H1 (cell line): ENCODE measurements at regions not wholly inside any gene's neighbourhood (a gene's known extent, or its start where the extent isn't known, plus 50 kb on each side); places are given as distances from the start of the nearest gene placed in this dataset.

Experiments
- CTCF ChIA-PET: fragments of 300-600 bp; sonication (Branson Sonifier 250); formaldehyde crosslinking; loops from one replicate; lab custom pipeline; 2021; ENCODE audit not compliant: partially characterized antibody; lab: Charles Lee
- POLR2A ChIA-PET: fragments of 300-600 bp; sonication (Branson Sonifier 250); formaldehyde crosslinking; loops from one replicate; lab custom pipeline; 2021; ENCODE audit warnings: inconsistent platforms; ENCODE audit not compliant: partially characterized antibody; lab: Charles Lee
- DNase-seq, 2 experiments: peaks; one replicate each; pipeline versions ENCODE4 v3.0.0 to v3.0.0-alpha.2; 2010 to 2022; ENCODE audit warnings: low spot score in 2 of 2, low read depth in 1 of 2, mixed read lengths in 1 of 2
- FAIRE-seq: peaks from 2 replicates; lab custom pipeline; 2011; peaks lifted over from hg19 to GRCh38; lab: Jason Lieb, UNC
- H2AFZ ChIP-seq: 2 replicates; pipeline ENCODE4 v1.8.1; 2012; ENCODE audit warnings: low read length, inconsistent platforms
- H2AK5ac ChIP-seq: 2 replicates; pipeline ENCODE4 v1.6.1; 2013; ENCODE audit warnings: low read depth, low read length
- H2BK120ac ChIP-seq: replicated peaks from 2 replicates; pipeline ENCODE3; 2013; ENCODE audit warnings: low read depth, low read length, inconsistent platforms
- H2BK12ac ChIP-seq: 2 replicates; pipeline ENCODE4 v1.6.1; 2013; ENCODE audit warnings: low read depth, low read length
- H2BK15ac ChIP-seq: 2 replicates; pipeline ENCODE4 v1.6.1; 2013; ENCODE audit warnings: low read length
- H2BK20ac ChIP-seq: 2 replicates; pipeline ENCODE4 v1.6.1; 2013; ENCODE audit warnings: low read length
- H2BK5ac ChIP-seq: 2 replicates; pipeline ENCODE4 v1.6.1; 2013; ENCODE audit warnings: low read depth, low read length
- H3K14ac ChIP-seq: 2 replicates; pipeline ENCODE4 v1.6.1; 2013; ENCODE audit warnings: inconsistent platforms; ENCODE audit not compliant: insufficient read length
- H3K18ac ChIP-seq: 2 replicates; pipeline ENCODE4 v1.6.1; 2013; ENCODE audit warnings: low read length; ENCODE audit errors: extremely low read depth
- H3K23ac ChIP-seq: 2 replicates; pipeline ENCODE4 v1.6.1; 2013; ENCODE audit warnings: inconsistent platforms; ENCODE audit not compliant: insufficient read length
- H3K23me2 ChIP-seq: 2 replicates; pipeline ENCODE4 v1.6.1; 2013; ENCODE audit warnings: low read depth, low read length
- H3K27ac ChIP-seq: 2 replicates; pipeline ENCODE4 v1.6.1; 2011; ENCODE audit warnings: low read depth, low read length, inconsistent platforms
- H3K27me3 ChIP-seq, 4 experiments: replicated peaks in 1 of 4; 1 replicate in 1 of 4; 2 replicates in 3 of 4; pipeline versions ENCODE4 v1.6.1 to v1.8.1; 2011 to 2013; ENCODE audit warnings: low read length in 3 of 4, mild to moderate bottlenecking in 3 of 4, inconsistent platforms in 2 of 4, mixed read lengths in 2 of 4, moderate library complexity in 1 of 4; ENCODE audit not compliant: control insufficient read depth in 3 of 4, insufficient read depth in 3 of 4; ENCODE audit errors: extremely low read depth in 1 of 4
- H3K36me3 ChIP-seq, 4 experiments: 2 replicates each; pipeline versions ENCODE4 v1.6.1 to v1.8.1; 2011 to 2013; ENCODE audit warnings: mild to moderate bottlenecking in 4 of 4, low read length in 3 of 4, moderate library complexity in 2 of 4, control low read depth in 1 of 4, inconsistent platforms in 1 of 4; ENCODE audit not compliant: insufficient read depth in 4 of 4, control insufficient read depth in 2 of 4
- H3K4ac ChIP-seq: replicated peaks from 2 replicates; pipeline ENCODE3; 2013; ENCODE audit warnings: low read length, low read depth, mixed read lengths, inconsistent platforms; ENCODE audit not compliant: insufficient read length
- H3K4me1 ChIP-seq, 4 experiments: replicated peaks in 1 of 4; 1 replicate in 1 of 4; 2 replicates in 3 of 4; pipeline versions ENCODE4 v1.6.1 to v1.8.1; 2011 to 2013; ENCODE audit warnings: low read length in 3 of 4, inconsistent platforms in 2 of 4, mixed read lengths in 1 of 4; ENCODE audit not compliant: insufficient read depth in 4 of 4, control insufficient read depth in 3 of 4
- H3K4me2 ChIP-seq, 2 experiments: 2 replicates each; pipeline versions ENCODE4 v1.6.1 to v1.8.1; 2011 to 2013; ENCODE audit warnings: low read depth in 2 of 2, low read length in 2 of 2, control low read depth in 1 of 2, inconsistent platforms in 1 of 2, mild to moderate bottlenecking in 1 of 2; ENCODE audit not compliant: insufficient read depth in 1 of 2
- H3K4me3 ChIP-seq, 4 experiments: fragments of 200-600, 300-600 bp in 1 of 4; sonication (generic), shearing (Covaris generic), sonication (Bioruptor Twin) in 1 of 4; 2 replicates each; pipeline versions ENCODE4 v1.5.1 to v1.8.1; 2011 to 2016; ENCODE audit warnings: low read length in 4 of 4, low read depth in 3 of 4, control low read depth in 2 of 4, inconsistent platforms in 2 of 4, mild to moderate bottlenecking in 2 of 4, mixed read lengths in 1 of 4, moderate library complexity in 1 of 4; ENCODE audit not compliant: insufficient read depth in 2 of 4; ENCODE audit errors: extremely low read depth in 1 of 4
- H3K56ac ChIP-seq: replicated peaks from 2 replicates; pipeline ENCODE3; 2013; ENCODE audit warnings: low read depth, mild to moderate bottlenecking, mixed read lengths, low read length, inconsistent platforms; ENCODE audit not compliant: insufficient read length
- H3K79me1 ChIP-seq: 2 replicates; pipeline ENCODE4 v1.6.1; 2013; ENCODE audit warnings: low read depth, low read length, control low read depth
- H3K79me2 ChIP-seq, 2 experiments: 2 replicates each; pipeline versions ENCODE4 v1.6.1 to v1.8.1; 2012 to 2013; ENCODE audit warnings: low read length in 2 of 2, mild to moderate bottlenecking in 2 of 2, inconsistent platforms in 1 of 2; ENCODE audit not compliant: insufficient read depth in 2 of 2, control insufficient read depth in 1 of 2
- H3K9ac ChIP-seq, 4 experiments: replicated peaks in 1 of 4; 1 replicate in 1 of 4; 2 replicates in 3 of 4; pipeline versions ENCODE4 v1.6.1 to v1.8.1; 2011 to 2013; ENCODE audit warnings: low read depth in 3 of 4, low read length in 3 of 4, control low read depth in 2 of 4, mild to moderate bottlenecking in 2 of 4, moderate library complexity in 2 of 4, inconsistent platforms in 1 of 4; ENCODE audit errors: extremely low read depth in 1 of 4
- H3K9me3 ChIP-seq, 2 experiments: 2 replicates each; pipeline versions ENCODE4 v1.6.1 to v1.8.1; 2012 to 2013; ENCODE audit warnings: mild to moderate bottlenecking in 2 of 2, moderate library complexity in 2 of 2, control low read depth in 1 of 2, inconsistent platforms in 1 of 2, low read depth in 1 of 2, low read length in 1 of 2, mixed read lengths in 1 of 2; ENCODE audit not compliant: insufficient read depth in 2 of 2
- H4K20me1 ChIP-seq, 2 experiments: replicated peaks in 1 of 2; 2 replicates each; pipeline versions ENCODE3 to v1.8.1; 2011 to 2013; ENCODE audit warnings: inconsistent platforms in 2 of 2, low read length in 2 of 2, mild to moderate bottlenecking in 1 of 2; ENCODE audit not compliant: insufficient read depth in 2 of 2, control insufficient read depth in 1 of 2
- H4K5ac ChIP-seq: 2 replicates; pipeline ENCODE4 v1.6.1; 2013; ENCODE audit warnings: low read length, low read depth, mixed read lengths, inconsistent platforms; ENCODE audit not compliant: insufficient read length
- H4K8ac ChIP-seq: 2 replicates; pipeline ENCODE4 v1.8.0; 2013; ENCODE audit warnings: mild to moderate bottlenecking, moderate library complexity, low read length, inconsistent platforms; ENCODE audit not compliant: insufficient read depth; ENCODE audit errors: extremely low read depth
- H4K91ac ChIP-seq: replicated peaks from 2 replicates; pipeline ENCODE3; 2013; ENCODE audit warnings: low read length, mixed read lengths, inconsistent platforms; ENCODE audit not compliant: insufficient read length
- BRCA1 ChIP-seq: IDR thresholded peaks from 2 replicates; pipeline ENCODE4 v1.6.1; 2012; ENCODE audit warnings: low read depth, low read length, improper control_type of control experiment
- CREB1 ChIP-seq: IDR thresholded peaks from 2 replicates; pipeline ENCODE4 v1.6.1; 2012; ENCODE audit warnings: inconsistent platforms
- EGR1 ChIP-seq: IDR thresholded peaks from 2 replicates; pipeline ENCODE4 v1.6.1; 2011; ENCODE audit warnings: low read depth, low read length, borderline replicate concordance
- EZH2 ChIP-seq: fragments of 200-600 bp; sonication (generic); IDR thresholded peaks from 2 replicates; pipeline ENCODE4 v1.7.1; 2012; ENCODE audit warnings: low read depth, mild to moderate bottlenecking, moderate library complexity, low read length, inconsistent platforms; ENCODE audit not compliant: severe bottlenecking
- KDM5A ChIP-seq: fragments of 200-600 bp; IDR thresholded peaks from 2 replicates; pipeline ENCODE4 v1.7.1; 2012; ENCODE audit warnings: mild to moderate bottlenecking, low read length, inconsistent platforms, mixed read lengths
- MAFK ChIP-seq: IDR thresholded peaks from 2 replicates; pipeline ENCODE4 v1.6.1; 2012; ENCODE audit warnings: low read depth, mild to moderate bottlenecking, improper control_type of control experiment, low read length
- POLR2A ChIP-seq, 2 experiments: IDR thresholded peaks; 1 replicate in 1 of 2; 2 replicates in 1 of 2; pipeline ENCODE4 v1.6.1; 2011; ENCODE audit warnings: low read depth in 2 of 2, low read length in 2 of 2, mild to moderate bottlenecking in 2 of 2; ENCODE audit errors: control extremely low read depth in 1 of 2
- WGBS, 2 experiments: shearing (Covaris generic) in 1 of 2; methylation state at CpG; one replicate each; pipeline versions ENCODE4 v1.1.6 to v1.1.7; 2013 to 2015; ENCODE audit warnings: low lambda C conversion rate in 2 of 2, mixed read lengths in 2 of 2, inconsistent platforms in 1 of 2, low coverage in 1 of 2, missing lambda C conversion rate in 1 of 2; ENCODE audit not compliant: insufficient replicate concordance in 2 of 2, insufficient coverage in 1 of 2, insufficient read length in 1 of 2; ENCODE audit errors: extremely low coverage in 1 of 2, missing lambda C conversion rate in 1 of 2; 5-methylcytosine and 5-hydroxymethylcytosine counted together
- TF ChIP-seq, protein P1 (sequence below): IDR thresholded peaks from 2 replicates; pipeline ENCODE4 v1.6.1; 2011; ENCODE audit warnings: low read depth, mild to moderate bottlenecking, low read length; ENCODE audit not compliant: insufficient read depth

- H2BK12ac ChIP-seq, result no peak overlapping the region
- 84% methylated on average over 2 of the region's 2 CpGs; no CpG with 5 or more reads in 1 of the 2 experiments for WGBS, 2 experiments
- no peak overlapping the region for H2BK20ac ChIP-seq
- no peaks in the 10 kb centered on the region for H3K36me3 ChIP-seq
- no peak overlapping the region for H3K56ac ChIP-seq
- H4K20me1 ChIP-seq, result peaks cover 0 to 1% of the 10 kb centered on the region in 2 experiments
- no peak overlapping the region for H3K4ac ChIP-seq
- POLR2A ChIA-PET, result no interaction called here
- peaks cover 3% of the 10 kb centered on the region; the same call in 1 of the 2 replicates for H3K23me2 ChIP-seq
- H2AFZ ChIP-seq, result no peak overlapping the region
- H2BK5ac ChIP-seq, result no peak overlapping the region
- no peak overlapping the region for H2BK120ac ChIP-seq
- H3K9ac ChIP-seq, result no peak overlapping the region
- no peak overlapping the region for H3K18ac ChIP-seq
- H3K4me3 ChIP-seq, result no peak overlapping the region
- no peaks in the 10 kb centered on the region for H3K79me2 ChIP-seq
- no peak for FAIRE-seq
- no peak overlapping the region for H4K8ac ChIP-seq
- no peak overlapping the region for H4K91ac ChIP-seq
- TF ChIP-seq BRCA1, result no peak
- no peak for TF ChIP-seq EZH2
- TF ChIP-seq, protein P1, sequence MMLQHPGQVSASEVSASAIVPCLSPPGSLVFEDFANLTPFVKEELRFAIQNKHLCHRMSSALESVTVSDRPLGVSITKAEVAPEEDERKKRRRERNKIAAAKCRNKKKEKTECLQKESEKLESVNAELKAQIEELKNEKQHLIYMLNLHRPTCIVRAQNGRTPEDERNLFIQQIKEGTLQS, result no peak
- TF ChIP-seq CREB1, result no peak
- no peak for TF ChIP-seq MAFK
- no peak for TF ChIP-seq POLR2A (IDR thresholded peaks at IDR 0.05; ENCODE audit: control extremely low read depth in 1 of 2, low read depth in 2 of 2, low read length in 2 of 2)
- TF ChIP-seq EGR1, result no peak
- TF ChIP-seq KDM5A, result no peak
- TF ChIP-seq, all 59 proteins: peak for 0
- no peak for DNase-seq
- H3K27ac ChIP-seq, result no peak overlapping the region
- no peak overlapping the region for H4K5ac ChIP-seq
- no peak overlapping the region for H2AK5ac ChIP-seq
- no peak overlapping the region for H3K23ac ChIP-seq
- H3K79me1 ChIP-seq, result no peaks in the 10 kb centered on the region
- no peaks in the 10 kb centered on the region for H3K9me3 ChIP-seq
- no peak overlapping the region for H3K14ac ChIP-seq
- peaks cover 5 to 9% (median 8%) of the 10 kb centered on the region in 4 experiments for H3K27me3 ChIP-seq
- CTCF ChIA-PET, result no interaction called here
- no peak overlapping the region for H2BK15ac ChIP-seq
- peaks cover 0 to 2% (median 0%) of the 10 kb centered on the region in 4 experiments; a peak in 3 of 7 replicates for H3K4me1 ChIP-seq
- no peak overlapping the region for H3K4me2 ChIP-seq
Observed at GRCh38 chr1:217095050-217095622, 371.9 kb upstream of the ESRRG start.
